Muscle of leg (tissue), 3 donors: ENCODE measurements at regions not wholly inside any gene's neighbourhood (a gene's known extent, or its start where the extent isn't known, plus 50 kb on each side); places are given as distances from the start of the nearest gene placed in this dataset.

Experiments
- DNase-seq: peaks from one replicate; pipeline ENCODE4 v3.0.0; 2013
- H3K27ac ChIP-seq: one replicate; pipeline ENCODE4 v1.5.1; 2013; ENCODE audit warnings: mild to moderate bottlenecking, low read length, control low read depth
- H3K27me3 ChIP-seq: one replicate; pipeline ENCODE4 v1.6.1; 2013; ENCODE audit warnings: low read length; ENCODE audit not compliant: control insufficient read depth, insufficient read depth
- H3K36me3 ChIP-seq: one replicate; pipeline ENCODE4 v1.6.1; 2013; ENCODE audit warnings: low read length; ENCODE audit not compliant: control insufficient read depth, insufficient read depth
- H3K4me1 ChIP-seq: one replicate; pipeline ENCODE4 v1.6.1; 2013; ENCODE audit warnings: low read length; ENCODE audit not compliant: control insufficient read depth, insufficient read depth
- H3K4me3 ChIP-seq: one replicate; pipeline ENCODE4 v1.5.1; 2013; ENCODE audit warnings: low read length, control low read depth
- H3K9me3 ChIP-seq: replicated peaks from 2 replicates; pipeline ENCODE4 v1.6.1; 2013; ENCODE audit warnings: low read depth, low read length; ENCODE audit not compliant: control insufficient read depth
- WGBS: methylation state at CpG from one replicate; pipeline ENCODE4 v1.1.5; 2013; ENCODE audit warnings: missing lambda C conversion rate; ENCODE audit not compliant: insufficient coverage; 5-methylcytosine and 5-hydroxymethylcytosine counted together

GRCh38 chr6:170110201-170111140 lies 180.4 kb downstream of the DLL1 start:
- no peaks in the 10 kb centered on the region for H3K9me3 ChIP-seq
- H3K36me3 ChIP-seq, result no peaks in the 10 kb centered on the region
- 78% methylated on average over 41 of the region's 44 CpGs for WGBS
- no peak overlapping the region for H3K27ac ChIP-seq
- no peak for DNase-seq
- peaks cover 3% of the 10 kb centered on the region for H3K4me1 ChIP-seq
- H3K27me3 ChIP-seq, result peaks cover 15% of the 10 kb centered on the region
- H3K4me3 ChIP-seq, result no peak overlapping the region

GRCh38 chr6:170108890-170109587 lies 181.8 kb downstream of the DLL1 start:
- H3K27me3 ChIP-seq, result peaks cover 12% of the 10 kb centered on the region
- no peaks in the 10 kb centered on the region for H3K9me3 ChIP-seq
- peaks cover 3% of the 10 kb centered on the region for H3K4me1 ChIP-seq
- H3K27ac ChIP-seq, result no peak overlapping the region
- H3K4me3 ChIP-seq, result no peak overlapping the region
- H3K36me3 ChIP-seq, result no peaks in the 10 kb centered on the region
- DNase-seq, result no peak
- 80% methylated on average over 2 of the region's 15 CpGs for WGBS

GRCh38 chr6:170108456-170108855 lies 182.4 kb downstream of the DLL1 start:
- no peak overlapping the region for H3K27ac ChIP-seq
- no peaks in the 10 kb centered on the region for H3K36me3 ChIP-seq
- 81% methylated on average over 9 of the region's 9 CpGs for WGBS
- H3K9me3 ChIP-seq, result no peaks in the 10 kb centered on the region
- no peak for DNase-seq
- H3K4me3 ChIP-seq, result no peak overlapping the region
- H3K27me3 ChIP-seq, result peaks cover 12% of the 10 kb centered on the region
- peaks cover 3% of the 10 kb centered on the region for H3K4me1 ChIP-seq

GRCh38 chr6:170107606-170108222 lies 183.2 kb downstream of the DLL1 start:
- 73% methylated on average over 7 of the region's 13 CpGs for WGBS
- no peaks in the 10 kb centered on the region for H3K9me3 ChIP-seq
- DNase-seq, result no peak
- no peak overlapping the region for H3K4me3 ChIP-seq
- H3K27ac ChIP-seq, result no peak overlapping the region
- no peaks in the 10 kb centered on the region for H3K36me3 ChIP-seq
- peaks cover 3% of the 10 kb centered on the region for H3K4me1 ChIP-seq
- peaks cover 12% of the 10 kb centered on the region for H3K27me3 ChIP-seq

GRCh38 chr6:170106906-170107525 lies 183.9 kb downstream of the DLL1 start:
- Histone ChIP-seq H3K4me3 (no peak overlapping the region), H3K27ac (no peak overlapping the region), H3K36me3 (no peaks in the 10 kb centered on the region), H3K9me3 (no peaks in the 10 kb centered on the region), H3K27me3 (peaks cover 12% of the 10 kb centered on the region), H3K4me1 (peaks cover 3% of the 10 kb centered on the region)
- no peak for DNase-seq
- 40% methylated on average over 1 of the region's 14 CpGs for WGBS

- Histone ChIP-seq H3K4me1 (peaks cover 1% of the 10 kb centered on the region), H3K9me3 (no peaks in the 10 kb centered on the region), H3K4me3 (no peak overlapping the region), H3K27ac (no peak overlapping the region), H3K36me3 (no peaks in the 10 kb centered on the region), H3K27me3 (peaks cover 7% of the 10 kb centered on the region)
- DNase-seq, result no peak
- WGBS, result 82% methylated on average over 26 of the region's 30 CpGs
Measured at GRCh38 chr6:170102582-170103481, 188.0 kb downstream of the DLL1 start.

- Histone ChIP-seq H3K9me3 (no peaks in the 10 kb centered on the region), H3K27me3 (peaks cover 3% of the 10 kb centered on the region), H3K4me3 (no peak overlapping the region), H3K36me3 (no peaks in the 10 kb centered on the region), H3K4me1 (peaks cover 9% of the 10 kb centered on the region), H3K27ac (no peak overlapping the region)
- 44% methylated on average over 6 of the region's 7 CpGs for WGBS
- no peak for DNase-seq
Measured at GRCh38 chr6:170102038-170102437, 188.8 kb downstream of the DLL1 start.

- H3K27me3 ChIP-seq, result no peaks in the 10 kb centered on the region
- no peaks in the 10 kb centered on the region for H3K36me3 ChIP-seq
- WGBS, result 87% methylated on average over 14 of the region's 17 CpGs
- peaks cover 15% of the 10 kb centered on the region for H3K4me1 ChIP-seq
- H3K4me3 ChIP-seq, result no peak overlapping the region
- no peak overlapping the region for H3K27ac ChIP-seq
- DNase-seq, result no peak
- H3K9me3 ChIP-seq, result no peaks in the 10 kb centered on the region
Measured at GRCh38 chr6:170101281-170102035, 189.4 kb downstream of the DLL1 start.

- H3K27me3 ChIP-seq, result no peaks in the 10 kb centered on the region
- WGBS, result 90% methylated on average over 8 of the region's 8 CpGs
- H3K4me1 ChIP-seq, result peaks cover 29% of the 10 kb centered on the region
- no peak overlapping the region for H3K27ac ChIP-seq
- DNase-seq, result no peak
- H3K9me3 ChIP-seq, result no peaks in the 10 kb centered on the region
- no peak overlapping the region for H3K4me3 ChIP-seq
- H3K36me3 ChIP-seq, result no peaks in the 10 kb centered on the region
Measured at GRCh38 chr6:170100046-170100445, 190.8 kb downstream of the DLL1 start.
